22Rv1 (cell line): ENCODE measurements at regions not wholly inside any gene's neighbourhood (a gene's known extent, or its start where the extent isn't known, plus 50 kb on each side); places are given as distances from the start of the nearest gene placed in this dataset.
"Not testable (repeated sequence)": the region's sequence is repeated elsewhere in the genome, so short reads cannot be mapped to it uniquely, and the experiment has no call there.

ENCODE experiments used
- H3K27ac ChIP-seq: fragments of 450-650 bp; 2 replicates; pipeline ENCODE4 v1.5.1; 2017
- CTCF ChIP-seq: fragments of 450-650 bp; IDR thresholded peaks from 2 replicates; pipeline ENCODE4 v1.5.1; 2017; ENCODE audit warnings: mild to moderate bottlenecking
- ZFX ChIP-seq: fragments of 450-650 bp; IDR thresholded peaks from 2 replicates; pipeline ENCODE4 v1.6.1; 2017; ENCODE audit warnings: antibody characterized with exemption, borderline replicate concordance

- H3K27ac ChIP-seq, result no peak overlapping the region
- TF ChIP-seq CTCF (peak; percentile 24), ZFX (no peak)
Observed at GRCh38 chr12:87344699-87345098, 684.5 kb downstream of the C12orf50 start.

GRCh38 chr12:87338681-87339080, 690.5 kb downstream of the C12orf50 start:
- TF ChIP-seq CTCF, result no peak
- TF ChIP-seq ZFX, result no peak
- no peak overlapping the region for H3K27ac ChIP-seq

- TF ChIP-seq CTCF (no peak), ZFX (no peak)
- H3K27ac ChIP-seq, result no peak overlapping the region
Observed at GRCh38 chr12:87336814-87337336, 692.3 kb downstream of the C12orf50 start.

- H3K27ac ChIP-seq, result no peak overlapping the region
- TF ChIP-seq CTCF (no peak), ZFX (no peak)
Observed at GRCh38 chr12:87332987-87333726, 696.0 kb downstream of the C12orf50 start.

- not testable (repeated sequence) for H3K27ac ChIP-seq
Observed at GRCh38 chr12:87330071-87330555, 699.1 kb downstream of the C12orf50 start.

GRCh38 chr12:87329076-87329863, 699.9 kb downstream of the C12orf50 start:
- TF ChIP-seq ZFX (no peak), CTCF (no peak)
- no peak overlapping the region for H3K27ac ChIP-seq

GRCh38 chr12:87323369-87323768, 705.8 kb downstream of the C12orf50 start:
- TF ChIP-seq CTCF (no peak), ZFX (no peak)
- no peak overlapping the region for H3K27ac ChIP-seq
